DMS 273 (cell line): ENCODE measurements at regions not wholly inside any gene's neighbourhood (a gene's known extent, or its start where the extent isn't known, plus 50 kb on each side); places are given as distances from the start of the nearest gene placed in this dataset.

Experiments used
- DNase-seq: peaks from one replicate; lab custom pipeline; 2025; ENCODE audit not compliant: unreplicated experiment; lab: John Stamatoyannopoulos, UW

- peak; percentile 41 for DNase-seq
Observed at GRCh38 chr16:85335584-85336491, 223.6 kb upstream of the CIBAR2 start.

DNA sequence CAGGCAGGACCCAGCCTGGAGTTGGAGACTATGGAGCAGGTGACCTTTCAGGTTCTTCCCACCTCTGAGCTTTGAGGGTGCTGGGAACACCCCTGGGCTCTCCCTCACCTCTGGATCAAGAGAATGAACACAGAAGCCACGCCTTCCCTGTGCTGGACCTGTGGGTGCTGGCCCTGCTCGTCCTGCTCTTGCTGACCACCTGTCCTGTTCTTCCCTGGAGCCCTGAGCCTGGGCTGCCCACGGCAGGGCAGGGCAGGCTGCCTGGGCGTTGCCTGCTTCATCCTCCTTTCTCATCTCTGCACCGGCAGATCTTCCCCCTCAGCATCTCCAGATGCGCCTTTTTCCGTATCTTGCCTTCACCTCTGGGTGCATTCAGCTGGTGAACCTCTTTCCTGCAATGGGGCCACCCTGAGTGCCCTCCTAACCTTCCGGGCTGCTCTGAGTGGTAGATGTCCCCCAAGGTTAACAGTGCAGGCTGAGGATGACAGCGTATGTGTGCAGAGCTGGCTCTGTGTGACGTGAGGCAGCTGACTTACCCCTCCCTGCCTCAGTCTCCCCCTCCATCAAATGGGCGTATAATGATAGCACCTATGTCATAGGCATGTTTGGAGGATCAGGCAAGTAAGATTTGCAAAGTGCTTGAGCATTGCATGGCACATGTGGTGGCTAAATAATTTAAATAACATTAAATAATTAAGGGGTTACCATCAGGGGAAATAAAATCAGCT, 225.8 kb upstream of the CIBAR2 start:
- no peak for DNase-seq

GRCh38 chr16:85338638-85338982, 226.3 kb upstream of the CIBAR2 start:
- DNase-seq = no peak

DNA sequence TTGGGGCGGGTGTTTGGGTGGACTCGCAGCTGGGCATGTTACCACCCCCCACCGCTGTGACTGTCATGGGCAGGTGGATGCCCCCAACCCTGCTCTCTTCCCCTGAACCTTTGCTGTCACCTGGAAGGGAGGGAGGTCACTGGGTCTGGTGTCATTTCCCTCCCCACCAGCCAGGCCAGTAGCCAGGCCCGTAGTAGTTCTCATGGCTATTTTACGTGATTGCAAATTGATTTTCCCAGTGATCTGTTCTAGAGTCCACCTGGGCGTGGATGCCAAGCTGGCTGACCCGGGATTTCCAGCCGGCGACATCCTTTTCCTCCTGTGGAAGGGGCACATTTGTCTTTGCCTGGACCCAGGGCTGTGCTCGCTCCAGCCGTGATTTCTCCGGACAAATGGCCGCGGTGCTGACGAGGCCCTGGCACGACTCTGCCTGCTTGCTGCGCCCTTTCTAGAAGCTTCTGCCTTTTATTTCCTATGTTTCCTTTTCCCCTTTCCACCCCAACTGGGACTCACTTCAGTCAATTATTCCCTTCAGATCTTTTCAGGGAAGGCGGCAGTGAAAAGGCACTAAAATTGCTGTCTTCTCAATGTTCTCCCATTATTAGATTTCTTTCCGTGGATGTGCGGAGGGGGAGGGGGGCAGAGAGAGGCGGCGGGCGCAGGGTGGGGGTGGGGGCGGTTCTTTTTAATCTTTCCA, 226.9 kb upstream of the CIBAR2 start:
- no peak for DNase-seq

DNA sequence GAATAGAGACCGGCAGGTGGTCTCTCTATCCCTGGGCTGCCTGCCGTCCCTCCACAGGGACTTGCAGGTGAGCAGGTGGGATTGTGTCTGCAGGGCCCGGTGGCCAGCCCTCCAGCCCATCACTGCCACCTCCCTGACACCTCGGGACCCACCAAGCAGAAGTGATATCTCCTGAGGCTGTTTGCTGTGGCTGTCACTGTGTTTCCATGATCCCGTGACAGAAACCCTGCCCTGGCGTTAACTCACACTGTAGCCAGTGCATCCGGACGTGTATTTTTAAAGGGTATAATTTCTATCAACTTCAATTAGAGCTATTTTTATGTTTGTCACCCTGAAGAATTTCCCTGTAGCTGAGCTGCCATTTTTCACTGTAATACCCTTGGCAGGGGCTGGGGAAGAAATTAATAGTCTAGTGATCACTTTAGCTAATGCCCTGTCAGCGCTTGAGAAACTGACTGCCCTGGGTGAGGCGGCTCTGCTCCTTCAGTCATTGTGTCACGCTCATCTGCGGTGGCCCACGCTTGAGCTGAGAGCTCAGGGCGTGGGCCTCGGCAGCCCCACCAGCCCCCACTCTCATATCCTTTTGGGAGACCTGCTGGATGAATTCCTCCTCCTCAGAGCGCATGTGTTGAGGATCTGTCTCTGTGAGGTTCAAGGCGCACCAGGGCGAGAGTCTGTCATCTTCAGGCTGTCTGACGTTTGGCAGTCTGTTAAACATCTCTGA, 229.9 kb upstream of the CIBAR2 start:
- DNase-seq = no peak

DNA sequence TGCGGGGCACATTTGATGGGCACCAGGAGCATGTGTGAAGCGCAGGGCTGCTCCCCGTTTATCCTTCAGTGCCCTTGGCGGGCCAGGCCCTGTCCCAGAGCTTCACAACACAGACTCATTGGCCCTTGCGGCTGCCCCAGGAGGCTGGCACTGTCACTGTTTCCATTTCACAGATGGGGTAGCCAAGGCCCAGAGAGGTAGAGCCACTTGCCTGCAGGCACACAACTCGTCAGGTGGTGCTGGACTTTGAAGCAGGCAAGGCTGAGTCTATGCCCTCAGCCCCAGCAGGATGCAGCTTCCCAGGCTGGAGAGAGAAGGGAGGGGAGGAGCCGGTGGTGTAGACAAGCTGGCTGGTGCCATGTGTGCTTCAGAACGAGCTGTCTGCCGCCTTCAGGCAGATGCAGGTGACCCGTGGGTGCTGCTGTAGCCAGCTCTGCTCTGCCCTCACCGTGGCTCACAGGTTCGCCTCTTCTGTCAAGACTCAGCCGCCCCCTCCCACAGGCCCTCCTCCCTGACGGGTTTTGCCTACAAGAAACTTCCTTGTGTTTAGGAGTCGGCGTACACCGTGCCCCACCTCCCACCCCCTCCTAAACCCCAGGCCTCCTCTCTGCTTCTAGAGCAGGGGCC, 232.3 kb upstream of the CIBAR2 start:
- no peak for DNase-seq

- DNase-seq = no peak
Observed at GRCh38 chr16:85345129-85345639, 232.9 kb upstream of the CIBAR2 start.

DNA sequence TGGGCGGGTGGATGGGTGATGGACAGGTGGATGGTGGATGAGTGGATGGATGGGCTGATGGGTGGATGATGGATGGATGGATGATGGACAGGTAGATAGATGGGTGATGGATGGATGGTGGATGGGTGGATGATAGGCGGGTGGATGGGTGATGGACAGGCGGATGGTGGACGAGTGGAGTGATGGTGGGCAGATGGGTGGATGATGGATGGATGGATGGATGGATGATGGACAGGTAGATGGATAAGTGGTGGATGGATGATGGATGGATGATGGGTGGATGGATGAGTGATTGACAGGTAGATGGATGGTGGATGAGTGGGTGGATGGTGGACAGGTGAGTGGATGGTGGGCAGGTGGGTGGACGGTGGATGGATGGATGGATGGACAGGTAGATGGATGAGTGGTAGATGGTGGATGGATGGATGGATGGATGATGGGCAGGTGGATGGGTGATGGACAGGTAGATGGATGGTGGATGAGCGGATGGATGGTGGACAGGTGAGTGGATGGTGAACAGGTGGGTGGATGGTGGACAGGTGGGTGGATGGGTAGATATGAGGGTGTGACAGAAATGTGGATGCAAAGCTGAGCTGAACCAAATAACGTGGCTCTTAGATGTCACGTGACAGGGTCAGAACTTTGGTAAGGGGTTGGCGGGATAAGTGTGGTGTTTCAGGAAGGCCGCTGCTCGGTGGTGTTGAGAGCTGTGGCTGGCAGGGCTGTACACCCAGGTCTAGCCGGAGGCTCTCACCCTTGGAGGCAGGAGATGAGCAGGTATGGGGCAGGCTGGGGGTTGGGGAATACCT, 234.3 kb upstream of the CIBAR2 start:
- DNase-seq = no peak

GRCh38 chr16:85347213-85347591, 234.9 kb upstream of the CIBAR2 start:
- DNase-seq = peak; percentile 74

- DNase-seq = no peak
Observed at GRCh38 chr16:85348065-85348840, 236.0 kb upstream of the CIBAR2 start.

- peak; percentile 81 for DNase-seq
Observed at GRCh38 chr16:85348911-85349334, 236.7 kb upstream of the CIBAR2 start.

GRCh38 chr16:85349365-85350145, 237.3 kb upstream of the CIBAR2 start:
- peak; percentile 59 for DNase-seq

DNA sequence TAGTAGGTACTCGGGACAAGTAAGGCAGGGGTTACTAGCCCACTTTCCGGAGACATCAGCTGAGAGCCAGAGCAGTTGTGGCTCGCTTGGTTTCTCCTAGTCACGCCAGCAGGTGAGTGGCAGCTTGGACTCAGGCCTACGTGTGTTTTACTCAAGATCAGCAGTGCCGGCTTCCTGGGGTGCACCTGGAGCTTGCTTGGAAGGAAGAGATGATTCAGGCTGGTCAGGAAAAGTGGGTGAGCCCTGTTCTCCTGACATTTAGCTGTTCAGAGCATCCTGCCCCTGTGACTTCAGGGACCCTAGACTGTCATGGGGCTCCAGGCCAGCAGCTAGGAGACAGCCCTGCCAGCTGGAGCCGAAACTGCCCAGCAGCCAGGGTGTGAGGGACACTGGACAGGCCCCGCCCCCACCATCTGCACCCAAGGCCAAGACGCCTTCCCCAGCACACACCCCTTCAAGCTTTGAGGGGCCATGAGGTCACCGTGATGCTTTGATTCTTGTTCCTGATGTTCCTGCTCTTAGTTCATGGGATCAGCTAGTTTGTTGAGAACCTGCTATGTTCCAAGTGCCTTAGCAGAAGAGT, 238.0 kb upstream of the CIBAR2 start:
- DNase-seq = peak; percentile 62

DNA sequence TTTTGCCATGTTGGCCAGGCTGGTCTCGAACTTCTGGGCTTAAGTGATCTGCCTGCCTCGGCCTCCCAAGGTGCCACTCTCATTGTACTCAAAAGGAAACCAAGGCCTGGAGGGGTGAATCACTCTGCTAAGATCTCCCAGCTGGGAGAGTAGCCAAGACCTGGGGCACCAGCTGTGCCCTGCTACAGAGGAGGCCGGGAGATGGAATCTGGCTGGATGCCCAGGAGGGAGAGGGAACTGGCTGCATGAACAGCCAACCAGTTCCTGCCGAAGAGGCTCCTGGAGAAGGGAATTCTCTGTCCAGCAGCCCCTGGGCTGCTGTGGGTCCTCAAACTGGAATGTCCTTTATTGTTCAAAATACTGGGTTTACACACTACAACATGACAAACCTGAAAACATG, 238.7 kb upstream of the CIBAR2 start:
- DNase-seq = peak; percentile 99

GRCh38 chr16:85353013-85353412, 240.7 kb upstream of the CIBAR2 start:
- DNase-seq = no peak

- DNase-seq = no peak
Observed at GRCh38 chr16:85353839-85354685, 241.8 kb upstream of the CIBAR2 start.
